GM12891 (cell line): ENCODE measurements at regions not wholly inside any gene's neighbourhood (a gene's known extent, or its start where the extent isn't known, plus 50 kb on each side); places are given as distances from the start of the nearest gene placed in this dataset.
A peak's percentile ranks its signal among the peaks of the same experiment; 100 is the strongest.

Source experiments
- DNase-seq: peaks from one replicate; pipeline ENCODE4 v3.0.0; 2011; ENCODE audit warnings: low spot score; ENCODE audit not compliant: insufficient read length
- FAIRE-seq: peaks from 2 replicates; lab custom pipeline; 2011; peaks lifted over from hg19 to GRCh38; lab: Jason Lieb, UNC
- PAX5 ChIP-seq: IDR thresholded peaks from 2 replicates; pipeline ENCODE4 v1.6.1; 2011; ENCODE audit warnings: low read length, moderate library complexity, mild to moderate bottlenecking; ENCODE audit not compliant: insufficient read depth, severe bottlenecking
- POLR2A ChIP-seq: IDR thresholded peaks from 2 replicates; pipeline ENCODE4 v1.6.1; 2011; ENCODE audit warnings: low read depth, low read length, control low read depth
- POLR2AphosphoS5 ChIP-seq: IDR thresholded peaks from 2 replicates; pipeline ENCODE4 v1.6.1; 2011; ENCODE audit warnings: low read depth, low read length, control low read depth
- POU2F2 ChIP-seq: IDR thresholded peaks from 2 replicates; pipeline ENCODE4 v1.6.1; 2011; ENCODE audit warnings: low read depth, mild to moderate bottlenecking, control low read depth, low read length, moderate library complexity
- SPI1 ChIP-seq: IDR thresholded peaks from 2 replicates; pipeline ENCODE4 v1.6.1; 2011; ENCODE audit warnings: low read depth, low read length, control low read depth
- TAF1 ChIP-seq: IDR thresholded peaks from 2 replicates; pipeline ENCODE4 v1.6.1; 2011; ENCODE audit warnings: low read depth, low read length, control low read depth

DNA sequence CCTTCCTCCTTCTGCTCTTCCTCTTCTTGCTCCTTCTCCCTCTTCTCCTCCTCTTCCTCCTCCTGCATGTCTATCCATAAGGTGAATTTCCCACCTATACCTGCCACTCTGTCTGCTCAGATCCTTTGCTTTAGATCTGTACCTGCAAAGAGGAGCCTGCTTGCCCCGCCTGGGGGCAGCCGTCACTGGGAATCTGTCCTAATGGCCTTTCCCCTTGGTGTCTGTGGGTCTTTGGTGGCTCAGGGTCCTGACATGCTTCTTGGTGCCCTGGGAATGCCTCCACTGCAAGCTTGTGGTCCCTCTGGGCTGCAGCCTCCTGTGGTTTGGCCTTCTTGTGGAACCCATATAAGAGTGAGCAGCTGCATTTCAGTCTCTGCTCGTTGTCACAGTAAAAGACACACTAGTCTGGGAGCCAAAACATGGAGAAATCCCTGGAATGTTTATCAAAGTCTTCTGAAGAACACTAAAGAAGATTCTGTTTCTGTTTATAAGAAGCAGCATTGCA lies 79.5 kb upstream of the CSF3R start:
- TF ChIP-seq TAF1 (no peak), POLR2AphosphoS5 (no peak), POU2F2 (no peak), POLR2A (no peak), SPI1 (no peak)
- no peak for DNase-seq
- FAIRE-seq: no peak

GRCh38 chr1:36561361-36561724 lies 78.6 kb upstream of the CSF3R start:
- FAIRE-seq: no peak
- no peak for TF ChIP-seq POLR2AphosphoS5
- TF ChIP-seq POLR2A: no peak
- no peak for TF ChIP-seq TAF1
- TF ChIP-seq SPI1: no peak
- TF ChIP-seq PAX5: no peak
- TF ChIP-seq POU2F2: no peak
- no peak for DNase-seq

DNA sequence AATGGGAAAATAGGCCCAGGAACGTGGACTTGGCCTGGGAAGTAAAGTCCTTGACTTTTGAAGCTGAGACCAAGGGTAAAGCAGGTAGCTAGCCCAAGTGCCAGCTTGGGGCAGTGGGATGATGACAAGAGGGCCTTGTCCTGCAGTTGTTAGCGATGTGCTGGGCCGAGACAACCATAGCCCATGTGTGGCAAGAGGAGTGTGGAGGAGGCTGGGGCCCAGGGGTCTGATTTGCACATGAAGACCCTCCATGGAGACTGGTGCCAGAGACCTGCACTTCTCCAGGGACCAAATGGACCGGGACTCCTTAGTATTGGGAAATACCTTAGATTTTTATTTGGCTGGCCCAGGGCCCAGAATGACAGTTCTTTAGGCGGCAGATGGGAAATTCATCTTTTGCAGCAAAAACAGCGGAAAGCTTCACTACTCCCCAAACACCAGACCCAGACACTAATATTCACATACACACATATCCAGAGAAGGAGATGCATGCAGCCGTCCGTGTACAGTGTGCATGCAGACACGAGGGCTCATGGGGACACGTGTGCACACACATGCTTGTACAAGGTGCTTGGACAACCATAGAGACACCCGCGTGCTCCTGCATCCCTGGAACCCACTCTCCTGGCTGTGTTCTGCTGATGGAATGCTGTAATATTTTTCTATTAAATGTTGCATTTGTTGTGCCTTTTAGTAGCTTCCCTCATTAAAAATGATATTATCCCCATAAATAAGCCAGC lies 78.1 kb upstream of the CSF3R start:
- TF ChIP-seq POLR2A (no peak), POU2F2 (no peak), POLR2AphosphoS5 (no peak), SPI1 (no peak), PAX5 (no peak)
- no peak for DNase-seq
- FAIRE-seq: no peak

GRCh38 chr1:36560177-36560576 lies 77.5 kb upstream of the CSF3R start:
- FAIRE-seq (no peak), DNase-seq (no peak)
- TF ChIP-seq POLR2A (no peak), POU2F2 (no peak), POLR2AphosphoS5 (no peak), SPI1 (no peak), TAF1 (no peak)

- no peak for FAIRE-seq
- DNase-seq: no peak
Measured at GRCh38 chr1:36559061-36559460, 76.3 kb upstream of the CSF3R start.

DNA sequence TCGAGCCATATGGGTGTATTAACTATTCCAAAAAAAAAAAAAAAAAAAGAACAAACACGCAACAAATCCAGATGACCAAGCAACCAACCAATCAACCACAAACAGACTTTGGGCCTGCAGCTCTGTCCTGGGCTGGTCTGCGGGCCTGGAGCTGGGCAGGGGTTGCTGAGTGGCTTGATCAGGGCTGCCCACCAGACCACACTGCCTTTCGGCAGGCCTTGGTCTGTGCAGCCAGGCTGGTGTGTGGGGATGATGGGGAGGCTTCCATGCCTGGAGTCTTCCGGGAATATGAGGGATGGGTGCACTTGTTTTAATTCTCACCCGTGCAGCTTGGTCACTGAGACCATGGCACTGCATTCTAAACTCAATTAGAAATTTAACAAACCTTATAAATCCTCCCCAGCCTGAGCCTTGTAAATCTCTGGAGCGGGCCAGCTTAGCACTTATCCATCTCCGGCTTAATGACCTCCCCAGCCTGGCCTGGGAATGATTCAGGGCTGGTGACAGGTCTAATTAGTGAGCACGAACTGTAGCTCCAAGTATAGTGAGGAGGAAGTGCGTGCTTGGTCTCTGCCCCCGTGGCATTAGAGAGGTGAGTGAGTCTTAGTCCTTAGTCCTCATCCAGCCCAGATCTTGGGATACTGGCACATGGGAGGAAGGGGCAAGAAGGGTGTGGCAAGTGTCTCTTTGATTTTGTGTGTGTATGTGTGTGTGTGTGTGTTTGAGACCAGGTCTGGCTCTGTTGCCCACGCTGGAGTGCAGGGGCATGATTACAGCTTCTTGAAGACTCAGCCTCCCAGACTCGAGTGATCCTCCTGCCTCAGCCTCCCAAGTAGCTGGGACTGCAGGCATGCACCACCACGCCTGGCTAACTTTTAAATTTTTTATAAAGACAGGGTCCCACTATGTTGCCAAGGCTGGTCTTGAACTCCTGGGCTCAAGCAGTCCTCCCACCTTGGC lies 74.6 kb upstream of the CSF3R start:
- DNase-seq: no peak
- FAIRE-seq: no peak
- TF ChIP-seq PAX5 (no peak), TAF1 (no peak), POLR2A (no peak), POLR2AphosphoS5 (no peak), SPI1 (no peak), POU2F2 (no peak)

More at GRCh38 chr1:36559061-36559460, 76.3 kb upstream of the CSF3R start:
- TF ChIP-seq POU2F2 (no peak), POLR2AphosphoS5 (no peak), TAF1 (no peak), POLR2A (no peak), PAX5 (no peak), SPI1 (no peak)

GRCh38 chr1:36555041-36555440 lies 72.3 kb upstream of the CSF3R start:
- DNase-seq (no peak), FAIRE-seq (no peak)
- TF ChIP-seq SPI1 (no peak), POU2F2 (no peak), POLR2AphosphoS5 (no peak), PAX5 (no peak), TAF1 (no peak), POLR2A (no peak)

DNA sequence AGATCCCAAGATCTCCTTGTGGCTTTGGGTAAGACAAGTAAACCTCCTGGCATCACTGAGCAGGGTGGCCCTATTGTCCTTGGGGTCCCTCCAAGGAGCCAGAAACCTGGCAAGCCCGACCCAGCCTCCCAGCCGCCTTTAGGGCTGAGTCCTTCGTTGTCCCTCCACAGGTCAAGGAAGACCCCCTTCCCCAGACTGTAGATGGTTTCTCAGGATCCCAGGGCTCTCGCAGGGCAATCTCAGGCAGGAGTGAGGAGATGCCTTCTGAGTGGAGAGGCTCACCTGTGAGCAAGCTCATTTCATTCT lies 71.6 kb upstream of the CSF3R start:
- DNase-seq (no peak), FAIRE-seq (no peak)
- TF ChIP-seq TAF1: no peak

DNA sequence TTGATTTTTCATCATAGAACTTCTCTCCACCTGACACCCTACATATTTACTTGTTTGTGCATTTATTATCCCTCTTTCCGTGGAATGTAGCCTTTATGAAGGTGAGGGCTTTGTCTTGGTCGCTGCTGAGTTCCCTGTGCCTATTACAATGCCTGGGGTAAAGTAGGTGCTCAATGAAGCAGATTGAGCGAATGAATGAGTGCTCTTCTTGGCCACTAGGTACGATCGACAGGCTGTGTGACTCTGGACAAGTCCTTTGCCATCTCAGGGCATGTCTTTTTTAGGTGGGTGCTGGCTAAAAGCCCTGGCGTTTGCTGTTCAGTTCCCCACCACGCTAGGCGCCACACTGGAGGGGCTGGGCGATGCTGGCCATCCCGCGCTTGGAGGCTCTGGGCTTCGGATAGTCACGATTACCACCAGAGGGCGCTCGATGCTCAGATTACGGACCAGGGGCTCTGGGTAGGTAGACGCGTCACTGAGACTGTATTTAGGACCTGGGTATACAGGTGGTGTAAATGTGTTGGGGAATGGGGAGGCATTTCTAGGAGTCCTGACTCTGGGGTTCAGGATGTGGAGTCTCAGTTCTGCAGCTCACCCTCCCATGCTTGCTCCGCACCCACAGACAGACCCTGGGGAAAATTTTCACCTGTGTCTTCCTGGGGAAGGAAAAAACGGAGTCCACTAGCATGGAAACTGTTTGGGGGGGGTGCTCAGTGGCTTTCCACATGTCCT lies 71.0 kb upstream of the CSF3R start:
- DNase-seq (peak; percentile 64), FAIRE-seq (peak; percentile 58)
- TF ChIP-seq POLR2A (no peak), TAF1 (no peak), POLR2AphosphoS5 (no peak), SPI1 (no peak), POU2F2 (no peak), PAX5 (no peak)
